SK-N-SH treated with all-trans-retinoic acid at 6 μM for 48 hours (cell line): ENCODE measurements at regions not wholly inside any gene's neighbourhood (a gene's known extent, or its start where the extent isn't known, plus 50 kb on each side); places are given as distances from the start of the nearest gene placed in this dataset.

ENCODE experiments used
- ISL1 ChIP-seq: fragments of 250-450 bp; sonication (Bioruptor Pico); IDR thresholded peaks from 2 replicates; pipeline ENCODE4 v2.1.2; 2022; ENCODE audit warnings: mild to moderate bottlenecking, moderate library complexity
- PPARA ChIP-seq: fragments of 250-450 bp; sonication (Bioruptor Pico); IDR thresholded peaks from 2 replicates; pipeline ENCODE4 v1.5.0; 2020; ENCODE audit warnings: mild to moderate bottlenecking, borderline replicate concordance
- RARB ChIP-seq: fragments of 250-450 bp; sonication (Bioruptor Pico); IDR thresholded peaks from 2 replicates; pipeline ENCODE4 v1.8.0; 2021; ENCODE audit warnings: mild to moderate bottlenecking, moderate library complexity
- ZC3H10 ChIP-seq: fragments of 250-450 bp; sonication (Bioruptor Pico); IDR thresholded peaks from 2 replicates; pipeline ENCODE4 v1.5.1; 2021; ENCODE audit warnings: mild to moderate bottlenecking, moderate library complexity
- ZNF565 ChIP-seq: fragments of 450-650 bp; formaldehyde crosslinking; conservative IDR thresholded peaks from 2 replicates; pipeline ENCODE4 v1.5.0; 2020; ENCODE audit warnings: low read depth, mild to moderate bottlenecking, moderate library complexity
- ZNF8 ChIP-seq: fragments of 450-650 bp; formaldehyde crosslinking; IDR thresholded peaks from 2 replicates; pipeline ENCODE4 v1.5.0; 2020; ENCODE audit warnings: mild to moderate bottlenecking, moderate library complexity
- TF ChIP-seq, protein P1 (sequence below): fragments of 250-450 bp; sonication (Bioruptor Pico); IDR thresholded peaks from 2 replicates; pipeline ENCODE4 v1.8.0; 2020; ENCODE audit warnings: mild to moderate bottlenecking, moderate library complexity, borderline replicate concordance

GRCh38 chr1:67540025-67540732, 110.0 kb upstream of the SERBP1 start:
- TF ChIP-seq ZNF8 (CRISPR knock-in tag), result no peak
- no peak for TF ChIP-seq ZNF565 (CRISPR knock-in tag)
- no peak for TF ChIP-seq ISL1 (CRISPR knock-in tag)
- TF ChIP-seq RARB (CRISPR knock-in tag), result no peak
- no peak for TF ChIP-seq ZC3H10 (CRISPR knock-in tag)
- TF ChIP-seq, protein P1, sequence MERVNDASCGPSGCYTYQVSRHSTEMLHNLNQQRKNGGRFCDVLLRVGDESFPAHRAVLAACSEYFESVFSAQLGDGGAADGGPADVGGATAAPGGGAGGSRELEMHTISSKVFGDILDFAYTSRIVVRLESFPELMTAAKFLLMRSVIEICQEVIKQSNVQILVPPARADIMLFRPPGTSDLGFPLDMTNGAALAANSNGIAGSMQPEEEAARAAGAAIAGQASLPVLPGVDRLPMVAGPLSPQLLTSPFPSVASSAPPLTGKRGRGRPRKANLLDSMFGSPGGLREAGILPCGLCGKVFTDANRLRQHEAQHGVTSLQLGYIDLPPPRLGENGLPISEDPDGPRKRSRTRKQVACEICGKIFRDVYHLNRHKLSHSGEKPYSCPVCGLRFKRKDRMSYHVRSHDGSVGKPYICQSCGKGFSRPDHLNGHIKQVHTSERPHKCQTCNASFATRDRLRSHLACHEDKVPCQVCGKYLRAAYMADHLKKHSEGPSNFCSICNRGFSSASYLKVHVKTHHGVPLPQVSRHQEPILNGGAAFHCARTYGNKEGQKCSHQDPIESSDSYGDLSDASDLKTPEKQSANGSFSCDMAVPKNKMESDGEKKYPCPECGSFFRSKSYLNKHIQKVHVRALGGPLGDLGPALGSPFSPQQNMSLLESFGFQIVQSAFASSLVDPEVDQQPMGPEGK (CRISPR knock-in tag), result no peak
- no peak for TF ChIP-seq PPARA (CRISPR knock-in tag)
